ENCODE measurements at regions not wholly inside any gene's neighbourhood (a gene's known extent, or its start where the extent isn't known, plus 50 kb on each side); places are given as distances from the start of the nearest gene placed in this dataset.

- no peak overlapping the region for H3K9ac ChIP-seq (ENCODE audit: low read depth, low read length, poor library complexity)
- H3K9me3 ChIP-seq (replicated peaks in 1 of 2; ENCODE audit: control insufficient read depth in 2 of 2, insufficient read depth in 1 of 2, low read depth in 1 of 2, low read length in 2 of 2): no peaks in the 10 kb centered on the region
- H2BK120ac ChIP-seq (ENCODE audit: low read depth, low read length): no peak overlapping the region
- no peak overlapping the region for H2BK12ac ChIP-seq (ENCODE audit: low read length)
- no peak overlapping the region for H2AK5ac ChIP-seq (ENCODE audit: low read depth, low read length)
- H2BK5ac ChIP-seq (ENCODE audit: low read length): no peak overlapping the region
- no peak overlapping the region for H3K14ac ChIP-seq (ENCODE audit: low read length)
- H3K4me1 ChIP-seq (ENCODE audit: control insufficient read depth in 2 of 2, insufficient read depth in 1 of 2, low read depth in 1 of 2, low read length in 2 of 2): no peaks in the 10 kb centered on the region
- H4K91ac ChIP-seq (ENCODE audit: low read depth, low read length, poor library complexity): no peak overlapping the region
- no peaks in the 10 kb centered on the region for H3K79me1 ChIP-seq (ENCODE audit: low read depth, low read length)
- no peak overlapping the region for H3K4me2 ChIP-seq (ENCODE audit: insufficient read depth, low read length, poor library complexity, severe bottlenecking)
- H3K23ac ChIP-seq (ENCODE audit: low read depth, low read length, poor library complexity): no peak overlapping the region
- no peak overlapping the region for H3K4me3 ChIP-seq (ENCODE audit: low read length in 2 of 2)
- no peaks in the 10 kb centered on the region for H3K36me3 ChIP-seq (replicated peaks in 1 of 2; ENCODE audit: control insufficient read depth in 2 of 2, insufficient read depth in 2 of 2, low read length in 2 of 2)
- no peak overlapping the region for H3K4ac ChIP-seq (ENCODE audit: low read length)
- H4K8ac ChIP-seq (ENCODE audit: low read depth, low read length): no peak overlapping the region
- no peak overlapping the region for H3K27ac ChIP-seq (replicated peaks; ENCODE audit: low read length)
- DNase-seq (ENCODE audit: low spot score): no peak
- no peak overlapping the region for H3K18ac ChIP-seq (ENCODE audit: low read length)
- H2BK15ac ChIP-seq (ENCODE audit: low read length): no peak overlapping the region
- H3K27me3 ChIP-seq (ENCODE audit: control insufficient read depth in 3 of 3, insufficient read depth in 3 of 3, low read depth in 1 of 3, low read length in 3 of 3): no peaks in the 10 kb centered on the region
- H2AFZ ChIP-seq (ENCODE audit: low read length): no peak overlapping the region
These were observed 214.6 kb downstream of the KIF20B start for GRCh38 chr10:89915968-89916367.

DNA sequence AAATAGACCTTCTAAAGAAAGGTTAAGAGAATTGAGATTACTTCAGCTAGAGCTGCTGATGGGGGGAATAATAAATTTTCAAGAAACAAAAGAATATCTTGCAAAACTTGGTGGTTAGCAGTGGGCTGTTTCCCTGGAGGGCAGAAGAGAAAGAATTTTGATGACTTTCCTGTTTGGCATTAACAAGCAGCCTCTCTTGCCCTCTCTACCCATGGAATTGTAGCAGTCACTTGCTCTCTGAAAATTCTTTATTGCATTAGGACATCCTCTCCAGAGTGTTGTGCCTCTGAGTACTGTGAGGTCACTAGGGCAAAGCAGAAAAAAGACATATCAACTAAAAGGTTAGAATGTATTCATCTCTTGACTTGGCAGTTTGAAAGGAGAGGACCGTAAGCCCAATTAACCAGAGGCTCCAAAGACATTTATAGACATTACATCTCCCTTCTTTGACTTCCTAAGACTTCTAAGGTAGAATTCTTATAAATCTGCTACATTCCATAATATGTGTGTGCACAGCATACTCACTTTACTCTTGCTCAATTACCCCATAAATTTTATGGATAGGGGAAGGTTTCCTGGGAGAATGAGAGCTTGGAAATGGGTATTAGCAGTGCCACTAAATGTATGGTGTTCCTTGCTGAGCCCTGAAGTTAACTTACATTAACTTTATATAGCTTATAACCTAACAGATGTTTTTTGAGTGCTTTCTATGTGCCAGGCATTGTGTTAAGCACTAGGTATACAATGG is 215.3 kb downstream of the KIF20B start:
- no peak overlapping the region for H2AK5ac ChIP-seq (ENCODE audit: low read depth, low read length)
- H3K27me3 ChIP-seq (ENCODE audit: control insufficient read depth in 3 of 3, insufficient read depth in 3 of 3, low read depth in 1 of 3, low read length in 3 of 3): no peaks in the 10 kb centered on the region
- H3K4ac ChIP-seq (ENCODE audit: low read length): no peak overlapping the region
- H2AFZ ChIP-seq (ENCODE audit: low read length): no peak overlapping the region
- no peak overlapping the region for H3K9ac ChIP-seq (ENCODE audit: low read depth, low read length, poor library complexity)
- no peak overlapping the region for H2BK120ac ChIP-seq (ENCODE audit: low read depth, low read length)
- no CpG with 5 or more reads among the region's 1 CpG for WGBS, 2 donors (ENCODE audit: extremely low coverage in 2 of 2, insufficient read length in 2 of 2, insufficient replicate concordance in 1 of 2)
- no peak for DNase-seq (ENCODE audit: low spot score)
- H3K4me3 ChIP-seq (ENCODE audit: low read length in 2 of 2): no peak overlapping the region
- no peak overlapping the region for H3K4me2 ChIP-seq (ENCODE audit: insufficient read depth, low read length, poor library complexity, severe bottlenecking)
- H3K9me3 ChIP-seq (replicated peaks in 1 of 2; ENCODE audit: control insufficient read depth in 2 of 2, insufficient read depth in 1 of 2, low read depth in 1 of 2, low read length in 2 of 2): no peaks in the 10 kb centered on the region
- H2BK12ac ChIP-seq (ENCODE audit: low read length): no peak overlapping the region
- H3K14ac ChIP-seq (ENCODE audit: low read length): no peak overlapping the region
- no peak overlapping the region for H2BK15ac ChIP-seq (ENCODE audit: low read length)
- no peak overlapping the region for H2BK5ac ChIP-seq (ENCODE audit: low read length)
- no peaks in the 10 kb centered on the region for H3K79me1 ChIP-seq (ENCODE audit: low read depth, low read length)
- H3K4me1 ChIP-seq (ENCODE audit: control insufficient read depth in 2 of 2, insufficient read depth in 1 of 2, low read depth in 1 of 2, low read length in 2 of 2): no peaks in the 10 kb centered on the region
- H3K36me3 ChIP-seq (replicated peaks in 1 of 2; ENCODE audit: control insufficient read depth in 2 of 2, insufficient read depth in 2 of 2, low read length in 2 of 2): no peaks in the 10 kb centered on the region
- no peak overlapping the region for H3K23ac ChIP-seq (ENCODE audit: low read depth, low read length, poor library complexity)
- no peak overlapping the region for H4K91ac ChIP-seq (ENCODE audit: low read depth, low read length, poor library complexity)
- H3K18ac ChIP-seq (ENCODE audit: low read length): no peak overlapping the region
- no peak overlapping the region for H4K8ac ChIP-seq (ENCODE audit: low read depth, low read length)
- H3K27ac ChIP-seq (replicated peaks; ENCODE audit: low read length): no peak overlapping the region

GRCh38 chr10:89921403-89921802 is 220.0 kb downstream of the KIF20B start:
- Histone ChIP-seq H3K18ac (ENCODE audit: low read length) (no peak overlapping the region), H2BK120ac (ENCODE audit: low read depth, low read length) (no peak overlapping the region), H3K4me2 (ENCODE audit: insufficient read depth, low read length, poor library complexity, severe bottlenecking) (no peak overlapping the region), H2BK5ac (ENCODE audit: low read length) (no peak overlapping the region), H4K91ac (ENCODE audit: low read depth, low read length, poor library complexity) (no peak overlapping the region), H3K27ac (replicated peaks; ENCODE audit: low read length) (no peak overlapping the region), H2AFZ (ENCODE audit: low read length) (no peak overlapping the region), H3K4ac (ENCODE audit: low read length) (no peak overlapping the region), H3K14ac (ENCODE audit: low read length) (no peak overlapping the region), H3K9me3 (replicated peaks in 1 of 2; ENCODE audit: control insufficient read depth in 2 of 2, insufficient read depth in 1 of 2, low read depth in 1 of 2, low read length in 2 of 2) (no peaks in the 10 kb centered on the region), H3K9ac (ENCODE audit: low read depth, low read length, poor library complexity) (no peak overlapping the region), H3K4me1 (ENCODE audit: control insufficient read depth in 2 of 2, insufficient read depth in 1 of 2, low read depth in 1 of 2, low read length in 2 of 2) (no peaks in the 10 kb centered on the region), H4K8ac (ENCODE audit: low read depth, low read length) (no peak overlapping the region), H3K36me3 (replicated peaks in 1 of 2; ENCODE audit: control insufficient read depth in 2 of 2, insufficient read depth in 2 of 2, low read length in 2 of 2) (no peaks in the 10 kb centered on the region), H2AK5ac (ENCODE audit: low read depth, low read length) (no peak overlapping the region), H3K4me3 (ENCODE audit: low read length in 2 of 2) (no peak overlapping the region), H2BK12ac (ENCODE audit: low read length) (no peak overlapping the region), H3K23ac (ENCODE audit: low read depth, low read length, poor library complexity) (no peak overlapping the region), H2BK15ac (ENCODE audit: low read length) (no peak overlapping the region), H3K27me3 (ENCODE audit: control insufficient read depth in 3 of 3, insufficient read depth in 3 of 3, low read depth in 1 of 3, low read length in 3 of 3) (no peaks in the 10 kb centered on the region), H3K79me1 (ENCODE audit: low read depth, low read length) (no peaks in the 10 kb centered on the region)
- WGBS, 2 donors (ENCODE audit: extremely low coverage in 2 of 2, insufficient read length in 2 of 2, insufficient replicate concordance in 1 of 2): no CpG with 5 or more reads among the region's 5 CpGs
- no peak for DNase-seq (ENCODE audit: low spot score)

DNA sequence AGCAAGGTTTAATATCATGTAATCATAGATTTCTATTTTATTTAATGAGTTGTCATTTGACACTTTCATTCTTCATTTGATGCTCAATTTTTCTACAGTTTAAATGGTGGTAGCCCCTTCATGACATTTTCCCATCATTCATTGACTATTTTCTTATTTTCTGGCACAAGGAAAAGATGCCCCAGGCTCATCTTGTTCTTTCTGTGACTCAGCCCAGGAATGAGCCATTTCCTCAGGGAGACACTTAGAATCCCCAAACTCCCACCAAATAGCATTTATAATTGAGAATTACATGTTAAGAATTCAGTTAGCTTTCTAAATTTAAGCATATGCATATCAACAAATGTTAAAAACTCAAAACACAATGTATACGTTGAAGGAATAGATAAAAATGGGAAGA is 222.3 kb downstream of the KIF20B start:
- Histone ChIP-seq H2BK12ac (ENCODE audit: low read length) (no peak overlapping the region), H2AK5ac (ENCODE audit: low read depth, low read length) (no peak overlapping the region), H3K4me1 (ENCODE audit: control insufficient read depth in 2 of 2, insufficient read depth in 1 of 2, low read depth in 1 of 2, low read length in 2 of 2) (no peaks in the 10 kb centered on the region), H3K4me3 (ENCODE audit: low read length in 2 of 2) (no peak overlapping the region), H3K23ac (ENCODE audit: low read depth, low read length, poor library complexity) (no peak overlapping the region), H2BK5ac (ENCODE audit: low read length) (no peak overlapping the region), H3K18ac (ENCODE audit: low read length) (no peak overlapping the region), H3K4me2 (ENCODE audit: insufficient read depth, low read length, poor library complexity, severe bottlenecking) (no peak overlapping the region), H3K4ac (ENCODE audit: low read length) (no peak overlapping the region), H4K91ac (ENCODE audit: low read depth, low read length, poor library complexity) (no peak overlapping the region), H3K79me1 (ENCODE audit: low read depth, low read length) (no peaks in the 10 kb centered on the region), H3K9me3 (replicated peaks in 1 of 2; ENCODE audit: control insufficient read depth in 2 of 2, insufficient read depth in 1 of 2, low read depth in 1 of 2, low read length in 2 of 2) (no peaks in the 10 kb centered on the region), H3K36me3 (replicated peaks in 1 of 2; ENCODE audit: control insufficient read depth in 2 of 2, insufficient read depth in 2 of 2, low read length in 2 of 2) (no peaks in the 10 kb centered on the region), H2BK15ac (ENCODE audit: low read length) (no peak overlapping the region), H2AFZ (ENCODE audit: low read length) (no peak overlapping the region), H2BK120ac (ENCODE audit: low read depth, low read length) (no peak overlapping the region), H3K9ac (ENCODE audit: low read depth, low read length, poor library complexity) (no peak overlapping the region), H4K8ac (ENCODE audit: low read depth, low read length) (no peak overlapping the region), H3K14ac (ENCODE audit: low read length) (no peak overlapping the region), H3K27ac (replicated peaks; ENCODE audit: low read length) (no peak overlapping the region), H3K27me3 (ENCODE audit: control insufficient read depth in 3 of 3, insufficient read depth in 3 of 3, low read depth in 1 of 3, low read length in 3 of 3) (no peaks in the 10 kb centered on the region)
- WGBS, 2 donors (ENCODE audit: extremely low coverage in 2 of 2, insufficient read length in 2 of 2, insufficient replicate concordance in 1 of 2): no CpG with 5 or more reads among the region's 1 CpG
- no peak for DNase-seq (ENCODE audit: low spot score)

Data from neuronal stem cell (in vitro differentiated cells).